GM13976 (cell line): ENCODE measurements at regions not wholly inside any gene's neighbourhood (a gene's known extent, or its start where the extent isn't known, plus 50 kb on each side); places are given as distances from the start of the nearest gene placed in this dataset.

Experiments
- DNase-seq: peaks from one replicate; pipeline ENCODE4 v3.0.0; 2012; ENCODE audit warnings: low spot score
- CTCF ChIP-seq: IDR thresholded peaks from 2 replicates; pipeline ENCODE4 v1.5.1; 2012; ENCODE audit warnings: borderline replicate concordance, mild to moderate bottlenecking; ENCODE audit not compliant: insufficient read depth; ENCODE audit errors: extremely low read depth, missing control alignments, control extremely low read depth
- in situ Hi-C: fragments of 300-500 bp; cut with MboI; formaldehyde crosslinking; loops from one replicate; pipeline ENCODE4 v1.12.0; 2022; ENCODE audit warnings: low sequenced_read_pairs, mixed read lengths, inconsistent platforms; ENCODE audit not compliant: unreplicated experiment

GRCh38 chr1:4277598-4277997 lies 376.8 kb upstream of the AJAP1 start:
- no peak for TF ChIP-seq CTCF
- no peak for DNase-seq
- in situ Hi-C loops, result no loop called here

- no peak for TF ChIP-seq CTCF
- in situ Hi-C loops, result no loop called here
- DNase-seq, result no peak
Measured at GRCh38 chr1:4284976-4285375, 369.4 kb upstream of the AJAP1 start.

GRCh38 chr1:4292861-4293260 lies 361.5 kb upstream of the AJAP1 start:
- no peak for TF ChIP-seq CTCF
- no peak for DNase-seq
- in situ Hi-C loops, result no loop called here

GRCh38 chr1:4298361-4299083 lies 355.9 kb upstream of the AJAP1 start:
- TF ChIP-seq CTCF, result no peak
- DNase-seq, result no peak
- in situ Hi-C loops, result no loop called here

GRCh38 chr1:4301007-4301406 lies 353.4 kb upstream of the AJAP1 start:
- in situ Hi-C loops, result no loop called here
- TF ChIP-seq CTCF, result no peak
- no peak for DNase-seq

GRCh38 chr1:4303303-4303702 lies 351.1 kb upstream of the AJAP1 start:
- no peak for DNase-seq
- TF ChIP-seq CTCF, result no peak
- in situ Hi-C loops, result no loop called here
